HG02870 (cell line): ENCODE measurements at regions not wholly inside any gene's neighbourhood (a gene's known extent, or its start where the extent isn't known, plus 50 kb on each side); places are given as distances from the start of the nearest gene placed in this dataset.
"Not testable (repeated sequence)": the region's sequence is repeated elsewhere in the genome, so short reads cannot be mapped to it uniquely, and the experiment has no call there.

Source experiments
- ATAC-seq: cut with Tn5 transposase; IDR thresholded peaks from one replicate; pipeline ENCODE4 v1.9.1; 2021; ENCODE audit warnings: mild to moderate bottlenecking, moderate library complexity; ENCODE audit not compliant: unreplicated experiment

- ATAC-seq: no peak
Observed at GRCh38 chr16:55015181-55015913, 84.7 kb downstream of the IRX5 start.

GRCh38 chr16:55016515-55016914, 85.8 kb downstream of the IRX5 start:
- ATAC-seq: no peak

GRCh38 chr16:55017321-55017720, 86.7 kb downstream of the IRX5 start:
- no peak for ATAC-seq

- no peak for ATAC-seq
Observed at GRCh38 chr16:55018881-55019280, 88.2 kb downstream of the IRX5 start.

- no peak for ATAC-seq
Observed at GRCh38 chr16:55019419-55020131, 88.9 kb downstream of the IRX5 start.

GRCh38 chr16:55021595-55022475, 91.2 kb downstream of the IRX5 start:
- no peak for ATAC-seq

- ATAC-seq: not testable (repeated sequence)
Observed at GRCh38 chr16:55027260-55027659, 96.6 kb downstream of the IRX5 start.

- ATAC-seq: no peak
Observed at GRCh38 chr16:55029509-55029908, 98.8 kb downstream of the IRX5 start.

GRCh38 chr16:55030944-55031343, 100.3 kb downstream of the IRX5 start:
- no peak for ATAC-seq

GRCh38 chr16:55031481-55031880, 100.8 kb downstream of the IRX5 start:
- no peak for ATAC-seq

GRCh38 chr16:55033225-55034156, 102.8 kb downstream of the IRX5 start:
- no peak for ATAC-seq

GRCh38 chr16:55035029-55035428, 104.4 kb downstream of the IRX5 start:
- no peak for ATAC-seq

- ATAC-seq: no peak
Observed at GRCh38 chr16:55035956-55036355, 105.3 kb downstream of the IRX5 start.

- no peak for ATAC-seq
Observed at GRCh38 chr16:55036371-55036821, 105.7 kb downstream of the IRX5 start.

GRCh38 chr16:55037046-55037445, 106.4 kb downstream of the IRX5 start:
- ATAC-seq: no peak

- no peak for ATAC-seq
Observed at GRCh38 chr16:55037966-55038365, 107.3 kb downstream of the IRX5 start.

GRCh38 chr16:55039042-55039441, 108.4 kb downstream of the IRX5 start:
- no peak for ATAC-seq

- ATAC-seq: no peak
Observed at GRCh38 chr16:55039511-55039910, 108.8 kb downstream of the IRX5 start.

- ATAC-seq: no peak
Observed at GRCh38 chr16:55039931-55040330, 109.3 kb downstream of the IRX5 start.

GRCh38 chr16:55040366-55041086, 109.9 kb downstream of the IRX5 start:
- no peak for ATAC-seq
